Stimulated activated CD8-positive, alpha-beta memory T cell treated with anti-CD3 and anti-CD28 coated beads, Interleukin-7, amount 100 ng/mL, for 4 hours (primary cell): ENCODE measurements at regions not wholly inside any gene's neighbourhood (a gene's known extent, or its start where the extent isn't known, plus 50 kb on each side); places are given as distances from the start of the nearest gene placed in this dataset.

Experiments
- DNase-seq, 2 donors: peaks; one replicate each; pipeline ENCODE4 v3.0.0-alpha.2; 2020; ENCODE audit warnings: low read depth in 2 of 2

DNA sequence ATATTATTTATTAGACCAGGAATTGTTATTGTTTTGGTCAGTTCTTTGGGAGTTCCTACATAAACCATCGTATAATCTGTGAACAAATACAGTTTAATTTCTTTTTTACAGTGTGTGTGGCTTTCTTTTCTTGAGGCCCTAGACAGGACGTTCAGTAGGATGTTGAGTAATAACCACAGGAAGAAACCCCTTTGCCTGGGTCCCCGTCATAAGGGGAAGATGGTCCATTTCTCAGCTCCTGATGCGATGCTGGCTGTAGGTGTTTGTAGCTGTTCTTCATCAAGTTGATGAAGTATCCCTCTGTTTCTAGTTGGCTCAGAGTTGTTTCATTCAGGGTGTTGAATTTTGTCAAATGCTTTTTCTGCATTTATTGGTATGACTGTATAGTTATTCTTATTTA is 219.7 kb upstream of the ADARB2 start:
- no peak for DNase-seq

DNA sequence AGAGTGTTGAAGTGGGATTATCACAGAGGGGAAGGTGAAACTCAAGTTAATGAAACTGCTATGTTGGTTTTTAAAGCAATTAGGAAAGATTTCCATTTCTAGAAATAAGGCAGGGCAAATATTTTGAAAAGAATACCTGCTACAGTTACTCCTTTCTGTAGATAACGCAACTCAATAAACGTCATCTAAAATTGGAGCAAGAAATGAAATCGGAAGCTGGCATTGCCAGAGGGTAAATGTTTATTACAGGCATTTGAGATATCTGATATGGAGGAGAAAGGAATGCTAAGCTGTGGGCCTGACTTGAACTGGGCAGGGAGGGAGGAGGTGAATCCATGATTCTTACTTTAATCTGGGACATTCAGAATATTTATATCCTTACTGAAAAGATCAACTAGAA is 217.0 kb upstream of the ADARB2 start:
- DNase-seq = no peak

DNA sequence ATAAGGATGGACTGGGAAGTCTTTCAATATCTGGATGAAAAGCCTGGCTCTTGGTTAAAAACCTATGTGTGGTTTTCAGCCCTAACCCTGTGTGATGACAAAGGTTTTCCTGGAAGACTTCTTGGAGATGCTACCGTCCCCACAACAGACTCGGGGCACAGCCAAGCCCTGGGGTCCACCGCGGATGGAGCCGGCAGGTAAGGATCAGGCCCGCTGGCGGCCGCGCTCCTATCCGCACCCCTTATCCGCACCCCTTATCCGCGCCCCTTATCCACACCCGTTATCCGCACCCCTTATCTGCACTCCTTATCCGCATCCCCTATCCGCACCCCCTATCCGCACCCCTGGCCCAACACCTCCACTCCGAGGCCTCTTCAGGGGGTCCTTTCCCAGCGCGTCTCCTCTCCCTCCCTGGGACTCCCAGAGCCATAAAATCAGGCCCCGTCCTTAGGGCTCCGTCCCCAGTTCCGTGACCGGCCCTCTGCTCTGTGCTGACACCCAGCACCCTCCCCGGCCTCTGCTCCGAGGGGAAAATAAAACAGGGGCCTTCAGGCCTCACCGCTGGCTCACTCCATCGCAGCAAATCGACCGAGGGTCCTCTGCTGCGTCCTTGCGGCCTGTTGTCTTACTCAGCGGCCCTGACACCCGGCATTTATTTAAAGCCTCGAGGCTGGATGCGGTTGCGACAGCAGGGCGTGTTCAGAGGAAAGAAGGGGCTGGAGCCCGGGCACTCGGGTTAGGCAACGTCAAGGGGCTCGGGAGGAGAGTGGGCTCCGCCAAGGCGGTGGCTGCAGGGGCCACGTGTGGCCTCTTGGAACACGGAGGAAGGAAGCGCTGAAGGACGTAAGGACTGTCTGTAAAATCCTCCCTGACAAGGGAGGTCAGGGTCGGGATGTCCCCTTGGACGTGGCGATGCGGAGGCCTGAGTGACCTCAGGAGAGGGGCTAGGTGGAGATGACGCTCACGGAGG is 215.1 kb upstream of the ADARB2 start:
- no peak for DNase-seq

DNA sequence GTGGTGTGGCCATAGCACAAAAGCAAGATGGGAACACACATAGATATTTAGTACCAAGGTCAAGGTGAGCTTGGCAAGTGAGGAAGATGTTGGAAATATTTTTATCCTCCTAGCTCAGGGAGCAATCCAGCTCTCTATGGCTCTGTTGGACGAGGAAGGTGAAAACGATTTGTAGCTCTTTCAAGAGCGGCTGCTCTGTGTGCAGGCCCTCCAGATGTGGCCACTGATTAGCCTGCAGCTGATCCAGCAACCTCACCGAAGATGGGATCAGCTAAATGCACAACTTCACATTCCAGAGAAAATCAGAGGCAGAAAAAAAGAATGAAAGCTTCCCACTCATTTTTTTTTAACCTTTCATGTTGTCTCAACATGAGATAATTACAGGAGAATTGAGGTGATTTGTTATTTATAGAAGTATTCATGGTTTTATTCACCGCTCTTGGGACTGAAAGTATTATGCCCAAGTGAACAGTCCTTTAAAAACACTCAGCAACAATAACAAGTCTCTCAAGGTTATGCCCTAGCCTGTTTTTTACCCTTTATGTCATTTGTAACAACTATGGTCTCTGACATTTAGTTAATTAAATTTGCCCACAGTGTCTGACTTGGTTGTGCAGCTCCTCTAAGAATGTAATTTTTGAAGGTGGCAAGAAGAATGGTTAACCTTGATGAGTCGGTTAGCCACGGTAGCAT is 213.6 kb upstream of the ADARB2 start:
- no peak for DNase-seq

DNA sequence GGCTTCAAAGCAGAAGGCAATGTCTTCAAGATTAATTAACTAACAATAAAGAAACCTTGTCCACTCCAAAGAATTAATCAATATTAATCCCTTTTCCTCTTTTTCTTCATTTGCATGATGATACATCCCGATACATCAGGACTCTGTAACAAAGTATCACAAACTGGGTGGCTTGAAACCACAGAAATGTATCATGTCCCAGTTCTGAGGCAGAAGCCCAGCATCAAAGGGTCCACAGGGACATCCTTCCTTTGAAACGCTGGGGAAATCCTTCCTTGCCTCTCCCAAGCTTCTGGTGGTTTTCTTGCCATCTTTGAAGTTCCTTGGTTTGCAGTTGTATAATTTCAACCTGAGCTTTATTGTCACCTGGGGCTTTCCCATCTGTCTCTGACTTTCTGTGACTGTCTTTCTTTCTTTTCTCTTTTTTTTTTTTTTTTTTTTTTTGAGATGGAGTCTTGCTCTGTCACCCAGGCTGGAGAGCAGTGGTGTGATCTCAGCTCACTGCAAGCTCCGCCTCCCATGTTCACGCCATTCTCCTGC is 210.2 kb upstream of the ADARB2 start:
- no peak for DNase-seq

DNA sequence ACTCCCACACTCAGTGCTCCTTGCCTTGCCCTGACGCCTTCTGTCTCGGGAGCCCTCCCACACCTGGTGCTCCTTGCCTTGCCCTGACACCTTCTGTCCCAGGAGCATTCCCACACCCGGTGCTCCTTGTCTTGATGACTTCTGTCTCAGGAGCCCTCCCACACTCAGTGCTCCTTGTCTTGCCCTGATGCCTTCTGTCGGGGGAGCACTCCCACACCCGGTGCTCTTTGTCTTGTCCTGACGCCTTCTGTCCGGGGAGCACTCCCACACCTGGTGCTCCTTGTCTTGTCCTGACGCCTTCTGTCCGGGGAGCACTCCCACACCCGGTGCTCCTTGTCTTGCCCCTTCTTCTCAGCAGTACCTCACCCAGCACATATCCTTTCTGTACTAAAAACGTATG is 207.2 kb upstream of the ADARB2 start:
- DNase-seq = no peak

DNA sequence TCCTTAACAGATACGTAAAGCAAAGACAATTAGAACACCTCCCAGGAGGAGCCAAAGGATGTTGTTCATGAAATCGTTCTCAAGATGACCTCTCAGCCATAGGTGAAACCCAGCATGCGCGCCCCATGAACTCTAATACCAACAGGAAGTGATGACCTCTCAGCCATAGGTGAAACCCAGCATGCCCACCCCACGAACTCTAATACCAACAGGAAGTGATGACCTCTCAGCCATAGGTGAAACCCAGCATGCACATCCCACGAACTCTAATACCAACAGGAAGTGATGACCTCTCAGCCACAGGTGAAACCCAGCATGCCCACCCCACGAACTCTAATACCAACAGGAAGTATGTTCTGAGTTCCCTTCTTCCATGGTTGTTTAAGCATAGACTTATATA is 205.2 kb upstream of the ADARB2 start:
- no peak for DNase-seq

DNA sequence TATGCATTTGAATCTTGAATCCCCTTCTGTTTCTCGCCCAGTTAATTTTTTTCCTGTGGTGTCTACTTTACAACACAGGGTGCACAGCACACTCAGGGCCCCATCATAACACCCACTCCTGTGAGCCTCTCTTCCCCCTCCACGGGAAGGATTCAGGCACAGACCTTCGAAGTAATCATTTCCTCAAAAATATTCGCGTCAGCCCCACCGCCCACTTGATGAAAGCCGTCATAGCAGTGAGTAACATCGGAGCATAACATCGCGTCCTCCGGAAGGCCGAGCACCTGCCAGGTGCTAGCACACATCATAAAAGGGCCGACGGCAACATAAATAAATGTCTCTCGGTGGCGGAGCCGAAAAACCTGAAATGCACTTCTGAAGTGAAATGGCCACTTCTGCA is 201.7 kb upstream of the ADARB2 start:
- DNase-seq = peak; percentile 39 to 76

DNA sequence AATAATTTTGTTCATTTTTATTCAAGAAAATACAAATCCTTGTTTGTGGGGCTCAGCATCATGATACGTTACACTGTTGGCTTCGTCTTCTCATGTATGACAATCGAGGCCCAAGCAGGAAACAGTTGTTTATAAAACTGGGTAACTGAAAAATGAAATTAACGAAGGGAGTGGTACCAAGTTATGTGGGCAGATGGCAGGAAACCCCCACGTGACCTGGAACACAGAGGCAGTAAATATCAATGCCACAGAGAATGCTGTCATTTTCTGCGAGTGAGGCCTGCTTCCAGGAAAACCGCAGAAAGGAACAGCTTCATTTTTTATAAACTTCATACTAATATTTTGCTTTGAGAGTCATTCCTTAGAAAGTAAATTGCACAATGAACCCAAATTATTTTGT is 201.0 kb upstream of the ADARB2 start:
- peak in 1 of 2 donors; percentile 75 for DNase-seq

DNA sequence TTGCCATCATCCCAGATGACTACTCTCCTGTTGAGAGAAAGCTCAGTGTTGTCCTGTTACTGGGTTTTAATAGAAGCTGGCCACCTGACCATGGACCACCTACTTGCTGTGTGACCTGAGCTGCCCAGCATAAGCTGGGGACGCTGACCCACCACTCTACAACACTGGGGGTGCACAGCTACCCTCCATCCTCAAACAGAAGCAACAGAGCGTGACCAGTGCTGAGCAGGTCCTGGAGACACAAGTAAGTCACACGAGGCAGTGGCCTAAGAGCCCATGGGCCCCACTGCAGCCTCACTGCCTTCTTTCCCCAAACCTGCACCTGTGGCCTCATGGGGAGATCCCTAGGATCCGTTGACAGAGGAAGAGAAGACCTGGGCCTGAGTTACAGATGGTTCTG is 198.6 kb upstream of the ADARB2 start:
- no peak for DNase-seq

DNA sequence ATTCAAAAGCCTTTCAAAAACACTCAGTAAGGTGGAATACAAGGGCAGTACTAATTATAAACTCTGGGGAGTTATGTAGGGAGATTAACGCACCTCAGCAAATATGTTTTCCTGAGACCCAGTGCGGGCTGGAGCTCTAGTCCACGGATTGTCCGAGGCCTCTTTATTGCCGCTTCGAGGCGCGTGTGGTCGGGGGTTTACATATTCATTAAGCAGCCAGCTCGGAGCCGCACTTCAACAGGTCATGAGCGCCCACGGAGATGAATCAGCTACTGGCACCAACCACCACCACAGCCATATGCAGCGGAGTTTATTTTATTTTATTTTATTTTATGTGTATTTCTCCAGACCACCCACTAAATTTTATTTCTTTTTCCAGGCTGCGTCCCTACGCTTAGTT is 195.9 kb upstream of the ADARB2 start:
- DNase-seq = no peak

DNA sequence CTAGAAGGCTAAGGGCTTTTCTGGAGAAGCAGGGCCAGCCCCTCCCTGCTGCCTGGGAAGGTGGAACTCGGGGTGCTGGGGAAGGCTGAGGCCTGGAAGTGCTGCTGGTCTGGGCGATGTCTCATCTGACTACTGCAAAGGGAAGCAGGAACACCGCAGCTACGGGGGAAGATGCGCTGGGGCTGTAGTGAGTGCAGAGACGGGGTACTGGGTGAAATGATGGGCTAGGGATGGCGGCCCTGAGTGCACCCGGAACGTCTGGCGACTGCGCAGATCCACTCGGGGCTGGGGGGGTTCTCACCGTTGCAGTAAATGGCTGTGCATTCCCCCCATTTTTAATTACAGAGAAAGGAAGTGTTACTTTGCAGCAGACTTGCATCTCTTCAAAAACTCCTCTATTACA is 195.4 kb upstream of the ADARB2 start:
- DNase-seq = no peak

DNA sequence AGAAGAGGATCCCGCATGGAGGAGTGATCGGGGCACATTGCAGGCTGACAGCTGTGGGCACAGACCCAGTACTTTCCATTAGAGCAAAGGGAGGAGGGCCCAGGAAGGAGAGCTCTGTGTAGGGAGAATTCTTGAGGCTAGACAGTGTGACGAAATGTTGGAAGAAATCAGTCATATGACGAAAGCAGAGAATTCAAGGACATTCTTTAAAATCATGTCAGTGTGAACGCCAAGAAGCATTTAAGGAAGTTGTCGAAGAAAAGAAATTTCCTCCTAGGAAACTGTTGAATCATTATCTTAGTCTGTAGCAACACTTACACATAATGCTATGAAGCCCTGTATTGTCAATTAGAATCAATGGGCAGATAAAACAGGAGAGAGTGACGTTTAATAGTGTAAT is 191.3 kb upstream of the ADARB2 start:
- no peak for DNase-seq

DNA sequence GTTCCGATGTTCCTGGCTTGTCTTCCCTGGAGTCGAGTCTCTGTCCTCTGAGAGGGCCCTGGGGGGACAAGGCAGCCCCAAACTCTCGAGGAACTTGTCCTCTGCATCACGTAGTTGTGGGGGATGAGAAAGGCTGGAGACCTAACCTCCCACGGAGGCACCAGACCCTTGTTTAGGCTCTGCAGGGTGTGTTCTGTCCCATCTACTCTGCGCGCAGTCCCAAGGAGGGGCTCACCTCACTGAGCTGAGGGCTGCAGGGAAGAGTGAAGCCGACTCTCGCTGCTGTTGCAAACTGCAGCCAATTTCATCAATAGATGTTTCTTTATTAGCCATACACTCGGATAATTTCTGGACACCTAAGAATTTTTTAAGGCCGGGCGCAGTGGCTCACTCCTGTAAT is 186.7 kb upstream of the ADARB2 start:
- no peak for DNase-seq

DNA sequence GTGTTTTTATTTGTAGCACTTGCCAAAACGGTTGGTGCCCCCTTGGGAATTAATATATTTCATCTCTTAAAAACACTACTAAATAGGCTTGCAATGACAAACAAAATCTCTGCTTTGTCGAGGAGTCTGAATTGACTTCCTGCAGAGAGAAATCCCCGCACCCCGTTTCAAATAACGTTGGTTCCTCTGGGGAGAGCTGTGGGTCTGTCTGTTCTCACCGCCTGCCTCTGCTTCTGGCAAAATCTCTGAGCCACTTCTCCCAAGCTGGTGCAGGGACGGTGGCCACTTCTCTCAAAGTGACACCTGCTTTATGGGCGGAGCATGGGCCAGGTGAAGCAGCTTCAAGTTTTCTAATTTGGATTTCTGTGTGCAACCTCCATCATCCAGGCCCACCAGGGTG is 186.3 kb upstream of the ADARB2 start:
- DNase-seq = no peak

DNA sequence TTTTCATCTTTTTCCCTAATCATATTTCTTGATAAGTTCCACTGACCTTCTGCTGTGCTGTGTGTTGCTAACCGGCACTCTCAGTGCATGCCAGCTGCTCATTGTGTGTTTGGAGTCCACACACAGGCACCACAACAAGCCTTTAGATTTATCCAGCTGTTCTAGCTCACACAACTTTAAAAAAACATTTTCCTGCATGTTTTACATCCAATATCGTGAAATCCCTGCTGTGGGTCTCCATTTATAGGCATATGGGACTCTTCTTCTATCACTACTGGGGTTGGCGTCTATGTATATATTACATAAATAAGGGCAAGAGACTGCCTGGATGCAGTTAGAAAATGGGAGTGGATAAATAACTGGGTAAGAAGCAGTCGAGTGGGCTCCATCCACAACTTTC is 183.6 kb upstream of the ADARB2 start:
- no peak for DNase-seq

DNA sequence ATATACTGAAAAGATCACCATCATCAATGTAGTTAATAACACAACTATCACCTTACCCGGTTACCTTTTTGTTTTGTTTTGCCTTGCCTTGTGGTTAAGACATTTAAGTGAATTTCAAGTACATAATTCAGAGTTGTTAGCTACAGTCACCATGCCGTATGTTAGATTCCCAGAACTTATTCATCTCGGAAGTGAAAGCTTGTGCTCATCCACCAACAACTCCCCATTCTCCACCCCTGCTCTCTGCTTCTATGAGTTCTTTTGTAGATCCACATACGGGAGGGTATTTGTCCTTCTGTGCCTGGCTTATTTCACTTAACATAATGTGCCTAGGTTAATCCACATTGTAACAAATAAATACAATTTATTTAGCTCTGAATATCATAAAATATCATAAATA is 182.8 kb upstream of the ADARB2 start:
- DNase-seq = no peak

DNA sequence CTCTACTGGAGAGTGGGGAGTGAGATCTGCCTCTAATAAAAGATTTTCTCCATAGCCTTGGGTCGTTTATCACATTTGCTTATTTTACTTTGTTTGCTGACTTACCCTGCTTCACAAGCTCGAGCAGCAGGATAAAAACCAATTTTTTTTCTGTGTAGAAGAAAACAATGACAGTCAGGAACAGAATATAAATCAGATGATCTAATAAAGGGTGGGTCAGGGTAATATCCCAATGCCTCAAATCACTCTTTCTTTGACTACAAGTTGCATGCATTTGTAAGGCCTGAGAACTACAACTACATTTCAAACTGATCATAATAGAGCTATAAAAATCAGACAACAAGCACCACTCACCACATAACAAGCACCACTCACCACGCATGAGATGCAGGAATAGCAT is 174.4 kb upstream of the ADARB2 start:
- no peak for DNase-seq

DNA sequence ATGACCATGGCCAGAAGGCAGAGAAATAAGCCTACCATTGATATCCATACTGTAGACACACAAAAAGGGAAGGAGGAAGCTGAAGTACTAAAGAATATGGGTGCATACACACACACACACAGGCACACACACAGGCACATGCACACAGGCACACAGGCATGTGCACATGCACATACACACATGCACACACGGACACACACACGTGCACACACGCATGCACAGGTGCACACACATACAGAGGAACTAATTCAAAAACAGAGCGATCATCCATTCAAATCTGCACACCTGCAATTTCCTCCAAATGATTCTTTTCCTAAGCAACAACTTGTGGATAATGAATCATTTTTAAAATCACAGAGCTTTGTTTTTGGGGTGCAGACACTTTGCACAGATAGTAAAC is 166.7 kb upstream of the ADARB2 start:
- no peak for DNase-seq

DNA sequence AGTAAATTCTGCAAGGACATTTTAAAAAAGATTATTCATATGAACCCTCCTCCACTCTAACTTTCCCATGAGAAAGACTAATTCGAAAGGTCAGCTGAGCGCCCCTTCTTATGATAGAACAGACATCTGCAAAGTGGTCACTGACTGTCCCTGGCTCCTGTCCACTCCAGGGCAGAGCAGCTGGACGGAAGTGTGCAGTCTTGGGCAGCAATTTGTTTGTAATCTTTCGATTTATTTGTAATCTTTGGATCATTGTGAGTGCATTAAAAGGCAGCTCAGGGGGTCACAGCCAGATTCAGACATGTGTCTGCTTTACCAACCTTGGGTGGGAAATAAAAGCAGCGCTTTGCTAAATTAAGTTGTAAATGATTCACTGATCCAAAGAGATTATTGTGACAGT is 158.8 kb upstream of the ADARB2 start:
- DNase-seq = no peak

DNA sequence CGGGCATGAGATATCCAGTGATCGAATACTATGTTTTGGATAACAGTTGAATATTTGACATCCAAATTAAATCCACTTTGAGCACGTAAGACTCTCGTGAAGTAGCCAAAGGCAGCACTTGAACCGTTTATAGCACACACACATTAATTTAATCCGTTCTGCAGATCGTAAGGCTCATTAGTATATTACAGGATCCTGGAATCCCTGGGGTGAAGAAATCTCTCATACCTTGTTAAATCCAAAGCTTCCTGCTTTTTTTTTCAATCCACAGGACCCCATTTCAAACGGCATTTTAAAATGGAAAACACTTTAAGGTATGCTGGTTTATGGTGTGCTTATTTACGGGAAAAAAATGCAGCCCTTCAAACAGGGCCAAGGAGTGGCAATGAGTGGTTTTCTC is 158.4 kb upstream of the ADARB2 start:
- no peak for DNase-seq

DNA sequence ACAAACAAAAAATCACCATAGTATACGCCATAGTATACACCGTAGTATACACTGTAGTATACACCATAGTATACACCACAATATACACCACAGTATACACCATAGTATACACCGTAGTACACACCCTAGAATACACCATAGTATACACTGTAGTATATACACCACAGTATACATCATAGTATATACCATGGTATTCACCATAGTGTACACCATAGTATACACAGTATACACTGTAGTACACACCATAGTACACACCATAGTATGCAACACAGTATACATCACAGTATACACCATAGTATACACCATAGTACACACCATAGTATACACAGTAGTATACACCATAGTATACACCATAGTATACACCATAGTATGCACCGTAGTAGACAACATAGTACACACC is 157.6 kb upstream of the ADARB2 start:
- no peak for DNase-seq

DNA sequence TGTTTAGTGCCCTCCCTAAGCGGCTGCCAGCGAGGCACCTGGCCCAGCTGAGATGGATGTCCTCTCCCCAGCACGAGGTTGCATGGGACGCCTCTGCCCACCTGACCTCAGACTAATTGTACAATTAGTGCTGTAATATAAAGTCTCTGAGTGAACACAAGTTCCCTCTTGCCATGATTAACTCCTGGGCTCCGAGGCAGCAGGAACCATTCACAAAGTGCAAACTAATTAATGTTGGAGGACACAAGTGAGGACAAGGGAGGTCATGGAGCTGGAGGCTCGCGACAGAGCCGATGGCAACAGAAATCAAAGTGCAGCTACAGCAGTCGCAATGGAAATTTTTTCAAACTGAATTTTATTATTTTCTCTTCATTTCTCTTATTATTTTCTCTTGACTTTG is 156.6 kb upstream of the ADARB2 start:
- DNase-seq = no peak
